ENCODE measurements at regions not wholly inside any gene's neighbourhood (a gene's known extent, or its start where the extent isn't known, plus 50 kb on each side); places are given as distances from the start of the nearest gene placed in this dataset.

- no peaks in the 10 kb centered on the region for H4K20me1 ChIP-seq (ENCODE audit: insufficient read depth, low read depth, low read length)
- no peak overlapping the region for H3K9ac ChIP-seq (ENCODE audit: low read length)
- no peaks in the 10 kb centered on the region for H3K79me2 ChIP-seq (ENCODE audit: low read length)
- H3K9me2 ChIP-seq (replicated peaks; ENCODE audit: insufficient read depth, low read length) = no peaks in the 10 kb centered on the region
- no peak for DNase-seq
- no peaks in the 10 kb centered on the region for H3K36me3 ChIP-seq (ENCODE audit: insufficient read depth, low read length)
- H3K4me1 ChIP-seq (ENCODE audit: low read length) = 0 out of 2 replicates have a peak, but pooled peaks cover 4% of the 10 kb centered on the region
- H2AFZ ChIP-seq (ENCODE audit: low read length) = no peak overlapping the region
- no peak overlapping the region for H3K4me2 ChIP-seq (ENCODE audit: low read depth, low read length, poor library complexity, severe bottlenecking)
- no peaks in the 10 kb centered on the region for H3K9me3 ChIP-seq (ENCODE audit: low read length)
- H3K4me3 ChIP-seq (ENCODE audit: low read length) = no peak overlapping the region
- no peaks in the 10 kb centered on the region for H3K27me3 ChIP-seq (ENCODE audit: low read length)
- H3K27ac ChIP-seq (ENCODE audit: low read length) = no peak overlapping the region
Observed at GRCh38 chr11:122226810-122227379, 110.9 kb upstream of the BLID start.

- Histone ChIP-seq H3K4me1 (ENCODE audit: low read length) (0 out of 2 replicates have a peak, but pooled peaks cover 4% of the 10 kb centered on the region), H4K20me1 (ENCODE audit: insufficient read depth, low read depth, low read length) (no peaks in the 10 kb centered on the region), H3K4me3 (ENCODE audit: low read length) (no peak overlapping the region), H2AFZ (ENCODE audit: low read length) (no peak overlapping the region), H3K27me3 (ENCODE audit: low read length) (no peaks in the 10 kb centered on the region), H3K9me3 (ENCODE audit: low read length) (no peaks in the 10 kb centered on the region), H3K36me3 (ENCODE audit: insufficient read depth, low read length) (no peaks in the 10 kb centered on the region), H3K4me2 (ENCODE audit: low read depth, low read length, poor library complexity, severe bottlenecking) (no peak overlapping the region), H3K27ac (ENCODE audit: low read length) (no peak overlapping the region), H3K9me2 (replicated peaks; ENCODE audit: insufficient read depth, low read length) (no peaks in the 10 kb centered on the region), H3K79me2 (ENCODE audit: low read length) (no peaks in the 10 kb centered on the region), H3K9ac (ENCODE audit: low read length) (no peak overlapping the region)
- no peak for DNase-seq
Observed at GRCh38 chr11:122224867-122225266, 108.9 kb upstream of the BLID start.

- Histone ChIP-seq H3K79me2 (ENCODE audit: low read length) (no peaks in the 10 kb centered on the region), H3K4me3 (ENCODE audit: low read length) (no peak overlapping the region), H2AFZ (ENCODE audit: low read length) (no peak overlapping the region), H3K27ac (ENCODE audit: low read length) (no peak overlapping the region), H3K9me2 (replicated peaks; ENCODE audit: insufficient read depth, low read length) (no peaks in the 10 kb centered on the region), H4K20me1 (ENCODE audit: insufficient read depth, low read depth, low read length) (no peaks in the 10 kb centered on the region), H3K27me3 (ENCODE audit: low read length) (no peaks in the 10 kb centered on the region), H3K4me1 (ENCODE audit: low read length) (no peaks in the 10 kb centered on the region), H3K9me3 (ENCODE audit: low read length) (no peaks in the 10 kb centered on the region), H3K9ac (ENCODE audit: low read length) (no peak overlapping the region), H3K4me2 (ENCODE audit: low read depth, low read length, poor library complexity, severe bottlenecking) (no peak overlapping the region), H3K36me3 (ENCODE audit: insufficient read depth, low read length) (no peaks in the 10 kb centered on the region)
- no peak for DNase-seq
Observed at GRCh38 chr11:122220321-122220720, 104.3 kb upstream of the BLID start.

GRCh38 chr11:122219791-122220190, 103.8 kb upstream of the BLID start:
- Histone ChIP-seq H3K9me2 (replicated peaks; ENCODE audit: insufficient read depth, low read length) (no peaks in the 10 kb centered on the region), H3K9ac (ENCODE audit: low read length) (no peak overlapping the region), H3K27me3 (ENCODE audit: low read length) (no peaks in the 10 kb centered on the region), H3K4me1 (ENCODE audit: low read length) (no peaks in the 10 kb centered on the region), H4K20me1 (ENCODE audit: insufficient read depth, low read depth, low read length) (no peaks in the 10 kb centered on the region), H3K27ac (ENCODE audit: low read length) (no peak overlapping the region), H3K36me3 (ENCODE audit: insufficient read depth, low read length) (no peaks in the 10 kb centered on the region), H3K4me3 (ENCODE audit: low read length) (no peak overlapping the region), H3K9me3 (ENCODE audit: low read length) (no peaks in the 10 kb centered on the region), H3K4me2 (ENCODE audit: low read depth, low read length, poor library complexity, severe bottlenecking) (no peak overlapping the region), H2AFZ (ENCODE audit: low read length) (no peak overlapping the region), H3K79me2 (ENCODE audit: low read length) (no peaks in the 10 kb centered on the region)
- no peak for DNase-seq

GRCh38 chr11:122215244-122215992, 99.4 kb upstream of the BLID start:
- H3K27ac ChIP-seq (ENCODE audit: low read length) = no peak overlapping the region
- DNase-seq = peak; percentile 66
- H2AFZ ChIP-seq (ENCODE audit: low read length) = no peak overlapping the region
- no peaks in the 10 kb centered on the region for H3K4me1 ChIP-seq (ENCODE audit: low read length)
- H3K79me2 ChIP-seq (ENCODE audit: low read length) = no peaks in the 10 kb centered on the region
- no peaks in the 10 kb centered on the region for H4K20me1 ChIP-seq (ENCODE audit: insufficient read depth, low read depth, low read length)
- no peak overlapping the region for H3K4me3 ChIP-seq (ENCODE audit: low read length)
- no peaks in the 10 kb centered on the region for H3K36me3 ChIP-seq (ENCODE audit: insufficient read depth, low read length)
- H3K27me3 ChIP-seq (ENCODE audit: low read length) = no peaks in the 10 kb centered on the region
- no peak overlapping the region for H3K9ac ChIP-seq (ENCODE audit: low read length)
- no peak overlapping the region for H3K4me2 ChIP-seq (ENCODE audit: low read depth, low read length, poor library complexity, severe bottlenecking)
- no peaks in the 10 kb centered on the region for H3K9me3 ChIP-seq (ENCODE audit: low read length)
- no peaks in the 10 kb centered on the region for H3K9me2 ChIP-seq (replicated peaks; ENCODE audit: insufficient read depth, low read length)

GRCh38 chr11:122214567-122214966, 98.6 kb upstream of the BLID start:
- H3K9me3 ChIP-seq (ENCODE audit: low read length) = no peaks in the 10 kb centered on the region
- H3K4me3 ChIP-seq (ENCODE audit: low read length) = no peak overlapping the region
- H3K79me2 ChIP-seq (ENCODE audit: low read length) = no peaks in the 10 kb centered on the region
- H3K9me2 ChIP-seq (replicated peaks; ENCODE audit: insufficient read depth, low read length) = no peaks in the 10 kb centered on the region
- H3K4me2 ChIP-seq (ENCODE audit: low read depth, low read length, poor library complexity, severe bottlenecking) = no peak overlapping the region
- H3K4me1 ChIP-seq (ENCODE audit: low read length) = no peaks in the 10 kb centered on the region
- H4K20me1 ChIP-seq (ENCODE audit: insufficient read depth, low read depth, low read length) = no peaks in the 10 kb centered on the region
- no peaks in the 10 kb centered on the region for H3K27me3 ChIP-seq (ENCODE audit: low read length)
- no peak for DNase-seq
- H3K27ac ChIP-seq (ENCODE audit: low read length) = no peak overlapping the region
- H3K36me3 ChIP-seq (ENCODE audit: insufficient read depth, low read length) = no peaks in the 10 kb centered on the region
- H2AFZ ChIP-seq (ENCODE audit: low read length) = no peak overlapping the region
- H3K9ac ChIP-seq (ENCODE audit: low read length) = no peak overlapping the region

- no peak overlapping the region for H2AFZ ChIP-seq (ENCODE audit: low read length)
- no peaks in the 10 kb centered on the region for H3K9me2 ChIP-seq (replicated peaks; ENCODE audit: insufficient read depth, low read length)
- no peak overlapping the region for H3K9ac ChIP-seq (ENCODE audit: low read length)
- DNase-seq = no peak
- no peaks in the 10 kb centered on the region for H3K4me1 ChIP-seq (ENCODE audit: low read length)
- H3K27ac ChIP-seq (ENCODE audit: low read length) = no peak overlapping the region
- H3K4me2 ChIP-seq (ENCODE audit: low read depth, low read length, poor library complexity, severe bottlenecking) = no peak overlapping the region
- no peaks in the 10 kb centered on the region for H3K79me2 ChIP-seq (ENCODE audit: low read length)
- no peaks in the 10 kb centered on the region for H3K9me3 ChIP-seq (ENCODE audit: low read length)
- H4K20me1 ChIP-seq (ENCODE audit: insufficient read depth, low read depth, low read length) = no peaks in the 10 kb centered on the region
- no peaks in the 10 kb centered on the region for H3K27me3 ChIP-seq (ENCODE audit: low read length)
- H3K36me3 ChIP-seq (ENCODE audit: insufficient read depth, low read length) = no peaks in the 10 kb centered on the region
- no peak overlapping the region for H3K4me3 ChIP-seq (ENCODE audit: low read length)
Observed at GRCh38 chr11:122214080-122214479, 98.1 kb upstream of the BLID start.

- Histone ChIP-seq H3K9me3 (ENCODE audit: low read length) (no peaks in the 10 kb centered on the region), H4K20me1 (ENCODE audit: insufficient read depth, low read depth, low read length) (no peaks in the 10 kb centered on the region), H3K36me3 (ENCODE audit: insufficient read depth, low read length) (no peaks in the 10 kb centered on the region), H3K79me2 (ENCODE audit: low read length) (no peaks in the 10 kb centered on the region), H3K27me3 (ENCODE audit: low read length) (no peaks in the 10 kb centered on the region), H3K4me2 (ENCODE audit: low read depth, low read length, poor library complexity, severe bottlenecking) (no peak overlapping the region), H3K4me1 (ENCODE audit: low read length) (no peaks in the 10 kb centered on the region), H3K9ac (ENCODE audit: low read length) (no peak overlapping the region), H3K4me3 (ENCODE audit: low read length) (no peak overlapping the region), H3K27ac (ENCODE audit: low read length) (no peak overlapping the region), H2AFZ (ENCODE audit: low read length) (no peak overlapping the region), H3K9me2 (replicated peaks; ENCODE audit: insufficient read depth, low read length) (no peaks in the 10 kb centered on the region)
- no peak for DNase-seq
Observed at GRCh38 chr11:122213171-122213570, 97.2 kb upstream of the BLID start.

Measured in Karpas-422 (cell line).